Body of pancreas (tissue), 4 donors: ENCODE measurements at regions not wholly inside any gene's neighbourhood (a gene's known extent, or its start where the extent isn't known, plus 50 kb on each side); places are given as distances from the start of the nearest gene placed in this dataset.

ENCODE experiments used
- POLR2A ChIP-seq, 3 donors: fragments of 450-650 bp; IDR thresholded peaks; one replicate each; pipeline ENCODE4 v1.6.1; 2016; ENCODE audit warnings: antibody characterized with exemption in 3 of 3, mild to moderate bottlenecking in 2 of 3
- TF ChIP-seq, protein P1 (sequence below), 7 experiments: fragments of 450-650 bp in 4 of 7; fragments of 200-600 bp in 3 of 7; sonication (generic) in 3 of 7; IDR thresholded peaks; one replicate each; pipeline ENCODE4 v1.5.1; 2016 to 2019; ENCODE audit warnings: antibody characterized with exemption in 7 of 7

- TF ChIP-seq, protein P1, sequence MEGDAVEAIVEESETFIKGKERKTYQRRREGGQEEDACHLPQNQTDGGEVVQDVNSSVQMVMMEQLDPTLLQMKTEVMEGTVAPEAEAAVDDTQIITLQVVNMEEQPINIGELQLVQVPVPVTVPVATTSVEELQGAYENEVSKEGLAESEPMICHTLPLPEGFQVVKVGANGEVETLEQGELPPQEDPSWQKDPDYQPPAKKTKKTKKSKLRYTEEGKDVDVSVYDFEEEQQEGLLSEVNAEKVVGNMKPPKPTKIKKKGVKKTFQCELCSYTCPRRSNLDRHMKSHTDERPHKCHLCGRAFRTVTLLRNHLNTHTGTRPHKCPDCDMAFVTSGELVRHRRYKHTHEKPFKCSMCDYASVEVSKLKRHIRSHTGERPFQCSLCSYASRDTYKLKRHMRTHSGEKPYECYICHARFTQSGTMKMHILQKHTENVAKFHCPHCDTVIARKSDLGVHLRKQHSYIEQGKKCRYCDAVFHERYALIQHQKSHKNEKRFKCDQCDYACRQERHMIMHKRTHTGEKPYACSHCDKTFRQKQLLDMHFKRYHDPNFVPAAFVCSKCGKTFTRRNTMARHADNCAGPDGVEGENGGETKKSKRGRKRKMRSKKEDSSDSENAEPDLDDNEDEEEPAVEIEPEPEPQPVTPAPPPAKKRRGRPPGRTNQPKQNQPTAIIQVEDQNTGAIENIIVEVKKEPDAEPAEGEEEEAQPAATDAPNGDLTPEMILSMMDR (IDR thresholded peaks at IDR 0.05): no peak
- no peak for TF ChIP-seq POLR2A (IDR thresholded peaks at IDR 0.05)
These were observed 112.7 kb downstream of the OAT start for GRCh38 chr10:124305984-124306383.
